Esophagus muscularis mucosa (tissue), 3 donors: ENCODE measurements at regions not wholly inside any gene's neighbourhood (a gene's known extent, or its start where the extent isn't known, plus 50 kb on each side); places are given as distances from the start of the nearest gene placed in this dataset.

Source experiments
- CTCF ChIP-seq, 3 experiments: fragments of 200-600 bp in 2 of 3; fragments of 450-650 bp in 1 of 3; sonication (generic) in 2 of 3; IDR thresholded peaks; one replicate each; pipeline ENCODE4 v1.5.1; 2017 to 2019; ENCODE audit warnings: antibody characterized with exemption in 3 of 3, mild to moderate bottlenecking in 2 of 3, moderate library complexity in 1 of 3
- POLR2A ChIP-seq: fragments of 450-650 bp; IDR thresholded peaks from one replicate; pipeline ENCODE4 v1.6.1; 2017; ENCODE audit warnings: antibody characterized with exemption, moderate library complexity, mild to moderate bottlenecking, low read depth
- POLR2AphosphoS5 ChIP-seq, 2 donors: sonication (generic); formaldehyde crosslinking; IDR thresholded peaks; one replicate each; pipeline ENCODE4 v1.6.1; 2017; ENCODE audit warnings: antibody characterized with exemption in 2 of 2

GRCh38 chr13:99905224-99905623 is 66.3 kb downstream of the ZIC5 start:
- no peak for TF ChIP-seq CTCF (IDR thresholded peaks at IDR 0.05)
- no peak for TF ChIP-seq POLR2A
- TF ChIP-seq POLR2AphosphoS5 (IDR thresholded peaks at IDR 0.05): no peak
